Activated CD8-positive, alpha-beta memory T cell treated with anti-CD3 and anti-CD28 coated beads for 4 hours (primary cell): ENCODE measurements at regions not wholly inside any gene's neighbourhood (a gene's known extent, or its start where the extent isn't known, plus 50 kb on each side); places are given as distances from the start of the nearest gene placed in this dataset.

ENCODE experiments used
- DNase-seq, 2 donors: peaks; one replicate each; pipeline ENCODE4 v3.0.0-alpha.2; 2020; ENCODE audit warnings: low read depth in 2 of 2

DNA sequence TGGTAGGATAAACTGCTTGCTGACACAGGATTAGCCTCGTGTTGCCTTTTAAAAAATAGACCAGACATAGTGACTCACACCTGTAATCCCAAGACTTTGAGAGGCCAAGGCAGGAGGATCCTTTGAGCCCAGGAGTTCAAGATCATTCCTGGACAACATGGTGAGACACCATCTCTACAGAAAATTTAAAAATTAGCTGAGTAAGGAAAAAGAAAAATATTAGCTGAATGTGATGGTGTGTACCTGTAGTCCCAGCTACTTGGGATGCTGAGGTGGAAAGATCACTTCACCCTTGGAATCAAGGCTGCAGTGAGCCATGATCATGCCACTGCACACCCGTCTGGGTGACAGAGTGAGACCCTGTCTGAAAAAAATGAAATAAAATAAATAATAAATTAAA is 82.0 kb downstream of the ETS2 start:
- no peak for DNase-seq

GRCh38 chr21:38887062-38887686 is 81.4 kb downstream of the ETS2 start:
- DNase-seq = no peak

DNA sequence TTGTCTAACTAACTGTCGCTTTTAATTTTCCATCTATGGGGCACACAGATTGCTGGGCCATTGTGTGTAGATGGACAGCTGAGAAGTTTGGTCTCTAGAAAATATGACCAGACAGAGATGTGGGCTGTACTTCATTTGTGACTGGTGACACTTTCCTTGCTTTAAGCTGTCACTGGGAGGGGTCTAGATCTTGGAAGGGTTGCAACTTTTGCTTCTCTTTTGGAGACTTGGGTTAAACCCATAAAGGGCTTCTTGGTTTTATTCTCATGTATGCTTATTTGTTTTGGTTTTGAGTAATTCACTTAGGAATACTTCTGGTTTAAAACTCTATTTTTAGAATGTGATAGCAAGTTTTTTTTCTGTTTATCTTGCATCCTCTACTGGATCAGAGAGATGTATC is 80.2 kb downstream of the ETS2 start:
- DNase-seq = no peak

GRCh38 chr21:38884440-38884839 is 78.7 kb downstream of the ETS2 start:
- DNase-seq = no peak

DNA sequence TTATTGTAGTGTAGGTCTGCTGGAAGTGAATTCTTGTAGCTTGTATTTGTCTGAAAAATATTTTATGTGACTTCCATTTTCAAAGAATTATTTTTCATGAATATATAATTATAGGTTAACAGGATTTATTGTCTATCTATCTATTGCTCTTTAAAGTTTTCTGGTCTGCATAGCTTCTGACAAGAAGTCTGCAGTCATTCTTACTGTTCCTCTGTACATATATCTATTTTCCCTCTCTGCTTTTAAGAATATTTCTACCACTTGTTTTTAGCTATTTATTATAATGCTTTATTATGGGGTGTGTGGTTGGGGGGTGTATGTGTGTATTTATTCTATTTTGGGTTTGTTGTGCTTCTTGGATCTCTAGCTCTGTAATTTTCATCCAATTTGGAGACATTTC is 77.4 kb downstream of the ETS2 start:
- DNase-seq = no peak

GRCh38 chr21:38881131-38881530 is 75.4 kb downstream of the ETS2 start:
- DNase-seq = no peak

DNA sequence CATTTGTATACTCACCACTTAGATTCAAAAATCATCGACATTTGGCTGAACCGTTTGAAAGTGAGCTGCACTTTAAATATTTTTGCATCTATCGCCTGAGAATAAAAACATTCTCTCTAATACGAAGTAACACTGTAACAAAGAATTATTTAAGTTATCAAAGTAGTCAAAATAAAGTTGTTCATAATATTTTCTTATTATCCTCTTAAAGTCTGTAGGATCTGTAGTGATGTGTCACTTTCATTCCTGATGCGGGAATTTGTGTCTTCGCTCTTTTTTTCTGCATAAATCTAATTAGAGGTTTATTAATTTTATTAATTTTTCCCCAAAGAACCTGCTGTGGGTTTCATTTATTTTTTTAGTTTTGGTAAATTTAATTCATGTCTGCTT is 74.8 kb downstream of the ETS2 start:
- DNase-seq = no peak

DNA sequence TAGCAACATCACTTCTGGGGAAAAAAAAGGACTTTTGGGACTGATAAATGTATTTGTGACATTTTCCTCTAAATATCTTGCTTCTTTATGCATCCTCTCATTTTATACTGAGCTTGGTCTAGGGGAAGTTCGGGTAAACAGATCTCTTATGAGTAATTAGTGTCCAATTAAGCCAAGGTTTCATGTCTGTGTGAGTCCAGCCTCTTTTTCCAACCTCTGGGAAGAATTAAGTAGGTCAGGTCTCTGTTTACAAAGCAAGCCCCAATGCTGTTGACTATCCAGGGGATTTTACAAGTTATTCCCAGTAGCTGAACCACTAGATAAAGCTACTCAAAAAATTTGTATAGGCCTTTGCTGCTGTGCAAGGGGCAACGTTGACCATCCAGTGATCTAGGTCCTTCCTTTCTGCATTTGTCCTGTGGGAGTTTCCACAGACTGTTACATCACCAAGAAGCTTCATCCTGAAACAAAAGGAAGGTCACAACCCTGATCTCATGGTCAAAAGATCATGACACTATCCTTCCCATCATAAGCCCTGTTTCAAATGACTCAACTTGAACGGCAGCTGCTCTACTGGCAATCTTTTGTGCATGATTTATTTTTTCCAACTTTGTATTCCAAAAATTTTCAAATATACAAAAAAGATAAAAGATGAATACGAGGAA is 74.3 kb downstream of the ETS2 start:
- no peak for DNase-seq

DNA sequence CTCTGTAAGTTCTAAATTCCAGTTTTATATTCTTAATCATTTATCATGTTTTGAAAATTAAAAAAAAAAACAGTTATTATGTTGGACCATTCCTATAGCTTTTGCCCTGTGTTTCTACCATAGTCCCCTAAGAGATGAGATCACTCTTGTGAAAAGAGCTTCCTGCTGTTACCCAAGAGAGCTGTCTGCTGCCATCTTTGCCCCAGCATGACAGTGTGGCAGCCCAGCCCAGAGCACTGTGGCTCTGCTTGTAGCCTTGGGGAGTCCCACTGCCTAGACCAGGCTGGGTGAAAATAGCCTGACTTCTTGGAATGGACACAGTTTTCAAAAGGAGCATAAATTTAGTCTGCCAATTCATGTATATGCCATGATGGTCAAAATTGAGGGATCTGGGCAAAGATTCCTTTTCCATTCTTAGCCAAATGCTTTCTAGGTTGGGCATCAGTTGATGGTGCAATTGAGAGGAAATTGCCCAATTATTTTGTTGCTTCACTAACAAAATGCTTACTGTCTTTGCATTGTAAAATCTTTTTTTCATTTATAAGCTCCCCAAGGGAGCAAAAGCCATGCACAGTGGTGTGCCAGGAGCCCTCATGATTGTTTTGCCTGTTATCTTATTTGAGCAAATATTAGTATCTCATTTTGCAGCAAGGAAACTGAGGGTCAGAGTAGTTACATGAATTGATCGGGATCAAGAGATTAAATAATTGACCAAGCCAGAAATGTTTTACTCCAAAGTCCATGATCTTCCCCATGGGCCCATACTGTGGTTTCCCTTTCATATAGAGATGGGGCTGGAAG is 72.8 kb downstream of the ETS2 start:
- DNase-seq = no peak

GRCh38 chr21:38875694-38876492 is 70.2 kb downstream of the ETS2 start:
- DNase-seq = no peak
